Esophagus muscularis mucosa (tissue), 4 donors: ENCODE measurements at regions not wholly inside any gene's neighbourhood (a gene's known extent, or its start where the extent isn't known, plus 50 kb on each side); places are given as distances from the start of the nearest gene placed in this dataset.
"Not testable (repeated sequence)": the region's sequence is repeated elsewhere in the genome, so short reads cannot be mapped to it uniquely, and the experiment has no call there.

Source experiments
- DNase-seq: peaks from one replicate; pipeline ENCODE4 v3.0.0-alpha.2; 2017; ENCODE audit errors: extremely low spot score
- H3K27ac ChIP-seq, 4 donors: fragments of 200-600 bp; sonication (generic); replicated peaks in 1 of 4; 1 replicate in 3 of 4; 2 replicates in 1 of 4; pipeline ENCODE4 v1.5.1; 2016 to 2019; ENCODE audit warnings: mild to moderate bottlenecking in 1 of 4
- H3K27me3 ChIP-seq, 4 donors: fragments of 200-600 bp; sonication (generic); one replicate each; pipeline versions ENCODE4 v1.5.1 to v1.6.0; 2016 to 2019
- H3K36me3 ChIP-seq, 4 donors: fragments of 200-600 bp; sonication (generic); one replicate each; pipeline ENCODE4 v1.5.1; 2016 to 2019
- H3K4me1 ChIP-seq, 4 donors: fragments of 200-600 bp; sonication (generic); one replicate each; pipeline ENCODE4 v1.5.1; 2016 to 2019
- H3K4me3 ChIP-seq, 4 donors: fragments of 200-600 bp; sonication (generic); 1 replicate in 2 of 4; 2 replicates in 2 of 4; pipeline ENCODE4 v1.5.1; 2016 to 2019; ENCODE audit warnings: mild to moderate bottlenecking in 4 of 4, moderate library complexity in 1 of 4
- H3K9me3 ChIP-seq, 4 donors: fragments of 200-600 bp; sonication (generic); 1 replicate in 3 of 4; 2 replicates in 1 of 4; pipeline ENCODE4 v1.5.1; 2016 to 2019
- CTCF ChIP-seq, 3 experiments: fragments of 200-600 bp in 2 of 3; fragments of 450-650 bp in 1 of 3; sonication (generic) in 2 of 3; IDR thresholded peaks; one replicate each; pipeline ENCODE4 v1.5.1; 2017 to 2019; ENCODE audit warnings: antibody characterized with exemption in 3 of 3, mild to moderate bottlenecking in 2 of 3, moderate library complexity in 1 of 3
- EP300 ChIP-seq: sonication (generic); formaldehyde crosslinking; IDR thresholded peaks from one replicate; pipeline ENCODE4 v1.6.1; 2017; ENCODE audit warnings: antibody characterized with exemption
- POLR2A ChIP-seq: fragments of 450-650 bp; IDR thresholded peaks from one replicate; pipeline ENCODE4 v1.6.1; 2017; ENCODE audit warnings: antibody characterized with exemption, moderate library complexity, mild to moderate bottlenecking, low read depth
- POLR2AphosphoS5 ChIP-seq, 2 donors: sonication (generic); formaldehyde crosslinking; IDR thresholded peaks; one replicate each; pipeline ENCODE4 v1.6.1; 2017; ENCODE audit warnings: antibody characterized with exemption in 2 of 2
- WGBS: methylation state at CpG from one replicate; pipeline ENCODE4 v1.1.5; 2018; 5-methylcytosine and 5-hydroxymethylcytosine counted together
- intact Hi-C: fragments of 100-400 bp; cut with DNase I; formaldehyde crosslinking; loops from one replicate; pipeline ENCODE4 v1.15.1; 2023

- Histone ChIP-seq H3K27me3 (no peaks in the 10 kb centered on the region), H3K4me3 (no peak overlapping the region), H3K9me3 (no peaks in the 10 kb centered on the region), H3K4me1 (no peaks in the 10 kb centered on the region), H3K27ac (no peak overlapping the region), H3K36me3 (no peaks in the 10 kb centered on the region)
- intact Hi-C loops = no loop called here
- TF ChIP-seq POLR2A (no peak), POLR2AphosphoS5 (IDR thresholded peaks at IDR 0.05) (no peak), EP300 (no peak), CTCF (IDR thresholded peaks at IDR 0.05) (no peak)
- 94% methylated on average over 2 of the region's 2 CpGs for WGBS
- no peak for DNase-seq
Measured at GRCh38 chr3:162978136-162978535, 1481.5 kb downstream of the OTOL1 start.

- WGBS = 21% methylated on average over 4 of the region's 4 CpGs
- H3K4me3 ChIP-seq = no peak overlapping the region
- no peak overlapping the region for H3K27ac ChIP-seq
- H3K36me3 ChIP-seq = no peaks in the 10 kb centered on the region
- intact Hi-C loops = no loop called here
- no peaks in the 10 kb centered on the region for H3K4me1 ChIP-seq
- DNase-seq = no peak
- H3K27me3 ChIP-seq = no peaks in the 10 kb centered on the region
- H3K9me3 ChIP-seq = no peaks in the 10 kb centered on the region
- TF ChIP-seq POLR2AphosphoS5 (IDR thresholded peaks at IDR 0.05) = no peak
- TF ChIP-seq CTCF (IDR thresholded peaks at IDR 0.05) = no peak
- no peak for TF ChIP-seq POLR2A
- no peak for TF ChIP-seq EP300
Measured at GRCh38 chr3:162984746-162985145, 1488.1 kb downstream of the OTOL1 start.

GRCh38 chr3:162987085-162987794 is 1490.6 kb downstream of the OTOL1 start:
- WGBS = 87% methylated on average over 21 of the region's 33 CpGs
- H3K4me1 ChIP-seq, H3K27ac ChIP-seq, H3K4me3 ChIP-seq, intact Hi-C loops, H3K36me3 ChIP-seq, H3K9me3 ChIP-seq, DNase-seq, H3K27me3 ChIP-seq: not testable (repeated sequence)

- TF ChIP-seq CTCF (IDR thresholded peaks at IDR 0.05) (no peak), EP300 (no peak), POLR2A (no peak), POLR2AphosphoS5 (IDR thresholded peaks at IDR 0.05) (no peak)
- H3K4me3 ChIP-seq = no peak overlapping the region
- H3K36me3 ChIP-seq = no peaks in the 10 kb centered on the region
- intact Hi-C loops = no loop called here
- H3K4me1 ChIP-seq = peaks cover 0 to 5% (median 2%) of the 10 kb centered on the region in 4 donors
- peaks cover 0 to 18% (median 12%) of the 10 kb centered on the region in 4 donors for H3K9me3 ChIP-seq
- H3K27me3 ChIP-seq = no peaks in the 10 kb centered on the region
- WGBS = 85% methylated on average over 2 of the region's 2 CpGs
- no peak overlapping the region for H3K27ac ChIP-seq
- DNase-seq = no peak
Measured at GRCh38 chr3:162992741-162993140, 1496.1 kb downstream of the OTOL1 start.

- Histone ChIP-seq H3K27ac (no peak overlapping the region), H3K4me3 (no peak overlapping the region), H3K36me3 (no peaks in the 10 kb centered on the region), H3K9me3 (peaks cover 0 to 18% (median 12%) of the 10 kb centered on the region in 4 donors), H3K27me3 (no peaks in the 10 kb centered on the region), H3K4me1 (peaks cover 0 to 5% (median 3%) of the 10 kb centered on the region in 4 donors)
- WGBS = 0% methylated on average over 1 of the region's 1 CpG
- TF ChIP-seq EP300 (no peak), POLR2A (no peak), POLR2AphosphoS5 (IDR thresholded peaks at IDR 0.05) (no peak), CTCF (IDR thresholded peaks at IDR 0.05) (no peak)
- intact Hi-C loops = no loop called here
- DNase-seq = no peak
Measured at GRCh38 chr3:162994165-162994564, 1497.6 kb downstream of the OTOL1 start.
